LNCAP (cell line): ENCODE measurements at regions not wholly inside any gene's neighbourhood (a gene's known extent, or its start where the extent isn't known, plus 50 kb on each side); places are given as distances from the start of the nearest gene placed in this dataset.

Experiments used
- TF ChIP-seq, protein P1 (sequence below): fragments of 450-650 bp; IDR thresholded peaks from 2 replicates; pipeline ENCODE4 v1.5.1; 2017; ENCODE audit warnings: mild to moderate bottlenecking

DNA sequence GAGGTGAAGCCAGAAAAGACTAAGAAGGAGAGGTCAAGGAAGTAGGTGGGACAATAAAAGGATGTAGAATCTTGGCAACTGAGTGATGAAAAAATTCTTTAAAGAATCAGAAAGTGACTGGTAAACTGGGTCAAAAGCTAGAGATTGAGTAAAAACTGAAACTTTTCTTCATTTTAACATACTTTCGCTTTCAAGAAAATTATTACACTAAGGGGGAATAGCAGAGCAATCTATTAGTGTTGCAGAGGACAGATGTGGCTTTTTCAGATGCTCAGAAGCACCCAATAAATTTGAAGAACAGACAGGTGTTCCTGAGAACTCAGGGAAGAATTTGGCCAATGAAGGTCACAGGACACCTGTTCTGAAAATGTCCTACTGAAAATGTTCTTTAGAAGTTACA lies 805.4 kb upstream of the ALCAM start:
- TF ChIP-seq, protein P1, sequence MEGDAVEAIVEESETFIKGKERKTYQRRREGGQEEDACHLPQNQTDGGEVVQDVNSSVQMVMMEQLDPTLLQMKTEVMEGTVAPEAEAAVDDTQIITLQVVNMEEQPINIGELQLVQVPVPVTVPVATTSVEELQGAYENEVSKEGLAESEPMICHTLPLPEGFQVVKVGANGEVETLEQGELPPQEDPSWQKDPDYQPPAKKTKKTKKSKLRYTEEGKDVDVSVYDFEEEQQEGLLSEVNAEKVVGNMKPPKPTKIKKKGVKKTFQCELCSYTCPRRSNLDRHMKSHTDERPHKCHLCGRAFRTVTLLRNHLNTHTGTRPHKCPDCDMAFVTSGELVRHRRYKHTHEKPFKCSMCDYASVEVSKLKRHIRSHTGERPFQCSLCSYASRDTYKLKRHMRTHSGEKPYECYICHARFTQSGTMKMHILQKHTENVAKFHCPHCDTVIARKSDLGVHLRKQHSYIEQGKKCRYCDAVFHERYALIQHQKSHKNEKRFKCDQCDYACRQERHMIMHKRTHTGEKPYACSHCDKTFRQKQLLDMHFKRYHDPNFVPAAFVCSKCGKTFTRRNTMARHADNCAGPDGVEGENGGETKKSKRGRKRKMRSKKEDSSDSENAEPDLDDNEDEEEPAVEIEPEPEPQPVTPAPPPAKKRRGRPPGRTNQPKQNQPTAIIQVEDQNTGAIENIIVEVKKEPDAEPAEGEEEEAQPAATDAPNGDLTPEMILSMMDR, result no peak

DNA sequence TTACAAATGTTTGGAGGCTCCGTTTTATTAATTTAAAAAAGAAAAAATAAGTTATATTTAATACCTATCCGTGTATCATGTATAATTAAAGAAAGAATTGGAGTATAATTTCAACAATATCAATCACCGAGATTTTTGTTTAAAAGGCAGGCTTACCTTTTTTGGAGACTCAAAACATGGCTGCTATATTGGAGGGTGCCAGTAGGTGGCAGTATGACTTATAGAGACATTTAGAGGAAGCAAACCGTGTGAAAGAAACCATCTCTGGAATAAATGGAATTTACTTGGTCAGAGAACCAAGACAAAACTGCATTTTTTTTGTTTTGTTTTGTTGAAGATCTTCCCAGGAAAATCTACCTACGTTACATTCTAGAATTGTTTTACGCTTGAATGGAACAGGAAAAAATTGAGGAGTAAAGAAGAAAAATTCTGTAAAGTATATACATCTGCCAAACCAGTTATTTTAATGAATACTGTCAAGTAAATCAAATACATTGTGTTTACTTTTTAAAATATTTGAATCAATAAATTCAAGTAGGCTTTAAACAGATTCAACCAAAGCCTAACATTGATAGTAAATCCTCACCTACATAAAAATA lies 802.6 kb upstream of the ALCAM start:
- TF ChIP-seq, protein P1, result peak; percentile 87

DNA sequence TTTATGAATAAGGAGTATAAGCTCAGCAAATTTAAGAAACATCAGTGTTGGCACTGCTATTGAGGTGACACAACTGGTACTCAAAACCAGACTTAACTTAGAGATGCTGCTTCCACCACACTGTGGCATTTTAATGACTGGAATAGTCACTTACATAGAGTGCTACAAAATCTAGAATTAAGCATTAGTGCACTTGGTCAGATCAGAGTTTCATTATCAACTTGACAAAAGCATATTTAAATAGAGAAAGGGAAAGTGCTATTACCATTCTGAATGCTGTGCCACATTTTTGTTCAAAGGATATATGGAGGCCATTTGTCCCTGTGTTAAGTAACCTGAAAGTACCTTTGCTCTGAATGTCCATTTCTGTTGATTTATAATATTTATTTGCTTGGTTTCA lies 800.7 kb upstream of the ALCAM start:
- TF ChIP-seq, protein P1, result no peak

DNA sequence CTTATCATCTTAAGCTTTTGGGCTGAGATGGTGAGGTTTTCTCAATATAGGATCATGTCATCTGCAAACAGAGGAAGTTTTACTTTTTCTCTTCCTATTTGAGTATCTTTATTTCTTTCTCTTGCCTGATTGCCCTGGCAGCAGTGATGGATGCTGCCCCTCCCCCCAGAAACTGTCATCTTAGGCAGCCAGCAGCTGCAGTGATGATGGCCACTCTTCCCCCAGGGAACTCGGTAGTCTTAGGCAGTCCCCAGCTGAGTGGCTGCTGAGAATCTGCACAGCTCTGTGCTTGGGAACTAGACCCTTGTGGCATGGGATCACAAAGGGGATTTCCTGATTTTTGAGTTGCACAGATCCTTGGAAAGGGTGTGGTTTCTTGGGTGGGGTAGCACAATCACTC lies 791.1 kb upstream of the ALCAM start:
- TF ChIP-seq, protein P1, result no peak

DNA sequence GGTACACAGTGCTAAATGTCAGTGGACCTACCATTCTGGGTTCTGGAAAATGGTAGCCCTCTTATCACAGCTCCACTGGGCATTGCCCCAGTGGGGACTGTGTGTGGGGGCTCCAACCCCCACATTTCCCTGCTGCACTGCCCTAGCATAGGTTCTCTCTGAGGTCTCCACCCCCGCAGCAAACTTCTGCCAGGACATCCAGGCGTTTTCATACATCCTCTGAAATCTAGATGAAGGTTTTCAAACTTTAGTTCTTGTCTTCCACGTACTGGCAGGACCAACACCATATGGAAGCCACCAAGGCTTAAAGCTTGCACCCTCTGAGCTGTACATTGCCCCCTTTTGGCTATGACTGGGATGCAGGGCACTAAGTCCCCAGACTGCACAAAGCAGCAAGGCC lies 788.2 kb upstream of the ALCAM start:
- TF ChIP-seq, protein P1, result no peak

DNA sequence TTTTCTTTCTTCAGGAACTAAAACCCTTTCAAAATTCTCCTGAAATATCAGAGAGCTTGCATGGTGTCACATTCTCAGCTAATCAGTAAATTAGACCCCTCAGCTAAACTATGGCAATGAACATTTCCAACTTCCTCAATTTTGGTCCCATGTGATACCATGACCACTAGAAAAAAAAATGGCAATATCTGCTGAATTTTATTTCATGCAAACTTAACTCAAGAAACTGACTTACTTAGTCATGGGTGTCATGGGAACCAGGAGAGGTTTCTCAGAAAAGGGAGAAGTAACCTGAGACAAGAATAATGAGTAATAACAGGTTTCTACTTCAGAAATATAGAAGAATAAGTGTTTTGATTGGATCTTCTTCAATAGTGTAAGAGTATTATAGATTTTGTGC lies 784.6 kb upstream of the ALCAM start:
- TF ChIP-seq, protein P1, result no peak

DNA sequence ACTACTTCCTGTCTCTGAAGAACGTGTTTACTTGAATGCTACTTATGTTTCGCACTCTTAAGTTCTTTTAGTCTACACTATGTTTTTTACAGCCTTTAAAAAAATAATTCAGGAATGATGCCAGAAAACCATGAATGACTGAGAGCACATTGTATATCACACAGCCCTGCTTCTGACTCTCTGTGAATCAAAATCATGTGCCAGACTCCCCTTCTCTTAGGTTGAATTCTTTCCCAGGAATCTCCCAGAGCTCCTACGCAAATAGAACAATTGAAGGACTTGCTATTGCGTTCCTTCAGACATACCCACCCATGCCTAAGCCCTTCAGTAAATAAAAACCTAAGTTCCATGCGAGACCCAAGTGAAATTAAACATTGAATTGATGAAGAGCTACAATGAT lies 782.0 kb upstream of the ALCAM start:
- TF ChIP-seq, protein P1, result no peak

DNA sequence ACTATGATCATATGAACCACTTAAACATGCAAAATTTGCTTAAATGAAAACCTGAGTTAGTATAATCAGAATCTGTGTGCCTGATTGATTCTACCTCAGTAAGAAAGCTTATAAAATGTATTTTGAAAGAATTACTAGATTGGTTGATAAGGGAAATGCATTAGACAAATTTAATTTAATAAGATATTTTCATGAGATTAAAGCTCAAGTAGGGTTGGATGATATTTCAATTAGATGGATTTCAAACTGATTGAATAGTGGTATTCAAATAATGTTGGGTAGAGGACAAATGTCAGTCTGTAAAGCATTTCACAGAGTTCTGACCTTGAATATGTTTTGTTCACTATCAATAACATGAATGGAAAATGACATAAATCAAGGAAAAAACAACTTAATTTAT lies 780.4 kb upstream of the ALCAM start:
- TF ChIP-seq, protein P1, result no peak
